SU-DHL-6 (cell line): ENCODE measurements at regions not wholly inside any gene's neighbourhood (a gene's known extent, or its start where the extent isn't known, plus 50 kb on each side); places are given as distances from the start of the nearest gene placed in this dataset.

Experiments used
- EZH2phosphoT487 ChIP-seq: fragments of 200-600 bp; sonication (generic), shearing (Covaris generic); conservative IDR thresholded peaks from 2 replicates; pipeline ENCODE4 v1.6.1; 2018; ENCODE audit warnings: mild to moderate bottlenecking, antibody characterized with exemption, low read length, moderate library complexity, mixed read lengths
- TF ChIP-seq, protein P1 (sequence below): fragments of 200-600 bp; sonication (generic); IDR thresholded peaks from one replicate; pipeline ENCODE4 v1.5.1; 2017; ENCODE audit warnings: antibody characterized with exemption, mild to moderate bottlenecking, low read length, moderate library complexity; ENCODE audit not compliant: insufficient read depth, poor library complexity, severe bottlenecking

- TF ChIP-seq, protein P1, sequence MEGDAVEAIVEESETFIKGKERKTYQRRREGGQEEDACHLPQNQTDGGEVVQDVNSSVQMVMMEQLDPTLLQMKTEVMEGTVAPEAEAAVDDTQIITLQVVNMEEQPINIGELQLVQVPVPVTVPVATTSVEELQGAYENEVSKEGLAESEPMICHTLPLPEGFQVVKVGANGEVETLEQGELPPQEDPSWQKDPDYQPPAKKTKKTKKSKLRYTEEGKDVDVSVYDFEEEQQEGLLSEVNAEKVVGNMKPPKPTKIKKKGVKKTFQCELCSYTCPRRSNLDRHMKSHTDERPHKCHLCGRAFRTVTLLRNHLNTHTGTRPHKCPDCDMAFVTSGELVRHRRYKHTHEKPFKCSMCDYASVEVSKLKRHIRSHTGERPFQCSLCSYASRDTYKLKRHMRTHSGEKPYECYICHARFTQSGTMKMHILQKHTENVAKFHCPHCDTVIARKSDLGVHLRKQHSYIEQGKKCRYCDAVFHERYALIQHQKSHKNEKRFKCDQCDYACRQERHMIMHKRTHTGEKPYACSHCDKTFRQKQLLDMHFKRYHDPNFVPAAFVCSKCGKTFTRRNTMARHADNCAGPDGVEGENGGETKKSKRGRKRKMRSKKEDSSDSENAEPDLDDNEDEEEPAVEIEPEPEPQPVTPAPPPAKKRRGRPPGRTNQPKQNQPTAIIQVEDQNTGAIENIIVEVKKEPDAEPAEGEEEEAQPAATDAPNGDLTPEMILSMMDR, result no peak
- TF ChIP-seq EZH2phosphoT487, result no peak
These were observed 527.8 kb upstream of the AUTS2 start for GRCh38 chr7:69070476-69070875.
